Astrocyte of the spinal cord (primary cell): ENCODE measurements at regions not wholly inside any gene's neighbourhood (a gene's known extent, or its start where the extent isn't known, plus 50 kb on each side); places are given as distances from the start of the nearest gene placed in this dataset.

Experiments used
- DNase-seq: peaks from one replicate; pipeline ENCODE4 v3.0.0; 2011; ENCODE audit warnings: low read depth, low spot score
- H3K4me3 ChIP-seq: 2 replicates; pipeline ENCODE4 v1.5.1; 2011; ENCODE audit warnings: low read depth, mild to moderate bottlenecking, low read length, moderate library complexity
- in situ Hi-C: cut with HindIII; loops from 2 replicates; pipeline ENCODE4 v1.10.0; 2017; ENCODE audit warnings: low sequenced_read_pairs
- TF ChIP-seq, protein P1 (sequence below): IDR thresholded peaks from 2 replicates; pipeline ENCODE4 v1.5.1; 2012; ENCODE audit warnings: low read depth, mild to moderate bottlenecking, low read length, inconsistent platforms

DNA sequence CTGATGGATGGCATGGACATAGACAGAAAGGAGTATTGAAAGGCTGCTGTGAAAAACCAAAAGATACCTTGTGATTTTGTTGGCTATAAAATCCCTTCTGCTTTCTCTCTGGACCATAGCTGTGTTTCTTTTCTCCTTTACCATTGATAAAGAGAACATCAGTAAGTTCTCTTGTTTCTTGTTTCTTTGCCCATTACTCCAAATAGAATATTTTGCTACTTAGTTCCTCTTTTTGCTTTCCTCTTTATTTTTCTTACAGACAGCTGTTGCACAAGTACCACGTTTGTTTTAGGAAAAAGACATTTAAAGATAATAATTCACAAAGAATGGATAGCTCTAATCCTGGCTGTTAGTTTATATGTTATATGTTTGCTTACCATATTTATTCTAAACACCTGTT lies 1129.2 kb downstream of the DTWD2 start:
- no peak for DNase-seq
- TF ChIP-seq, protein P1, sequence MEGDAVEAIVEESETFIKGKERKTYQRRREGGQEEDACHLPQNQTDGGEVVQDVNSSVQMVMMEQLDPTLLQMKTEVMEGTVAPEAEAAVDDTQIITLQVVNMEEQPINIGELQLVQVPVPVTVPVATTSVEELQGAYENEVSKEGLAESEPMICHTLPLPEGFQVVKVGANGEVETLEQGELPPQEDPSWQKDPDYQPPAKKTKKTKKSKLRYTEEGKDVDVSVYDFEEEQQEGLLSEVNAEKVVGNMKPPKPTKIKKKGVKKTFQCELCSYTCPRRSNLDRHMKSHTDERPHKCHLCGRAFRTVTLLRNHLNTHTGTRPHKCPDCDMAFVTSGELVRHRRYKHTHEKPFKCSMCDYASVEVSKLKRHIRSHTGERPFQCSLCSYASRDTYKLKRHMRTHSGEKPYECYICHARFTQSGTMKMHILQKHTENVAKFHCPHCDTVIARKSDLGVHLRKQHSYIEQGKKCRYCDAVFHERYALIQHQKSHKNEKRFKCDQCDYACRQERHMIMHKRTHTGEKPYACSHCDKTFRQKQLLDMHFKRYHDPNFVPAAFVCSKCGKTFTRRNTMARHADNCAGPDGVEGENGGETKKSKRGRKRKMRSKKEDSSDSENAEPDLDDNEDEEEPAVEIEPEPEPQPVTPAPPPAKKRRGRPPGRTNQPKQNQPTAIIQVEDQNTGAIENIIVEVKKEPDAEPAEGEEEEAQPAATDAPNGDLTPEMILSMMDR: no peak
- in situ Hi-C loops: no loop called here
- H3K4me3 ChIP-seq: no peak overlapping the region

DNA sequence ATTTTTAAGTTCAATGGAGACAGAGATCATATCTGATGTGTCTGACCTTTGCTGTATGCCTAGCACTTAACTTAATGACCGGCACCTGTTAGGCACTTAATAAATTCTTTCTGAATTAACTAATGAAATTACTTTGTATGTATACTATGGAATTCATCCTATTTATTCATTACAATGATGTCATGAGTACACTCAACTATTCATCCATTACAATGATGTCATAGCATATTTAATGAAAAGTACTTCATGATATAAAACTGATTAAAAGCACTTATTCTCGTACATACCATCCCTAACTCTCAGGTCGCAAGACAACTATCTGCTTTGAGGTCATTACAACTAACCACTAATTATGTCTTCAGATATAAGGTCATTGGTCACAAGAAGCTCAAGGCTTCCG lies 1131.6 kb downstream of the DTWD2 start:
- in situ Hi-C loops: no loop called here
- DNase-seq: no peak

DNA sequence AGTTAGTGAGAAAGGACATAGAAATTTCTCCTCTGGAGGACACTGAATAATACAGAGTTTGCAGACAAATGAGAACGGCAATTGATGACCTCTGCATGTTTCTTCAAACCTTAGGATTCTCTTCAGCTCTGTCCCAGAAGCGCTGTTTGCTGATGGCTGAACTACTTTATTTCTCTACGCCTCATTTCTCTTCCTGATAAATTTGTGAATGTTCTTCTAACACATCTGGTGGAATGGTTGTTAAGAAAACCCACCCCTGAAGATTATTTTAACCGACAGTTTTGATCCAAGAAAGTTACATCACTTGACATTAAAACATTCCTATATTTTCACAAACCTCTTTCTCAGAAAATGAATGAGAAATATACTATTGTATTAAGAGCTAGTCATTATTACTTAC lies 1150.6 kb downstream of the DTWD2 start:
- DNase-seq: no peak
- in situ Hi-C loops: no loop called here
- TF ChIP-seq, protein P1: no peak
- H3K4me3 ChIP-seq: no peak overlapping the region

More for the DNA sequence above, 1131.6 kb downstream of the DTWD2 start:
- no peak overlapping the region for H3K4me3 ChIP-seq
- TF ChIP-seq, protein P1: no peak

DNA sequence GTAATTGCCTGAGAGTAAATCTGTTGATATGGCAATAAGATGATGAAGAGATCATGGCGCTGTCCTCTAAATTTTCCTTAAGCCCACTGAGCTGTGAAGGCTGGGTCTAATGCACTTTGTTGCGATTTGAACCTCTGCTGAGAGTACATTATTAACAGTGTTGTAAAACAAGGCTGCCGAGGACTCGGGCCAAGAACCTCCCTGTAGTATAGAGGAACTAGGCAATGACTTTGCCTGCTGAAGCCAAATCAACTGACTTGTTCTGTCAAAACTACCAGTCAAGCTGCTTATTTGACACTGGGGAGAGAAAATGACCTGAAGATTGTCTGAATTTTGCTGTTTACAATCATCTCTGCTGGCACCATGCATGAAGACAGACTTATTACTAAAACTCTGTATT lies 1154.7 kb downstream of the DTWD2 start:
- no peak overlapping the region for H3K4me3 ChIP-seq
- DNase-seq: no peak
- in situ Hi-C loops: no loop called here
- TF ChIP-seq, protein P1: no peak

DNA sequence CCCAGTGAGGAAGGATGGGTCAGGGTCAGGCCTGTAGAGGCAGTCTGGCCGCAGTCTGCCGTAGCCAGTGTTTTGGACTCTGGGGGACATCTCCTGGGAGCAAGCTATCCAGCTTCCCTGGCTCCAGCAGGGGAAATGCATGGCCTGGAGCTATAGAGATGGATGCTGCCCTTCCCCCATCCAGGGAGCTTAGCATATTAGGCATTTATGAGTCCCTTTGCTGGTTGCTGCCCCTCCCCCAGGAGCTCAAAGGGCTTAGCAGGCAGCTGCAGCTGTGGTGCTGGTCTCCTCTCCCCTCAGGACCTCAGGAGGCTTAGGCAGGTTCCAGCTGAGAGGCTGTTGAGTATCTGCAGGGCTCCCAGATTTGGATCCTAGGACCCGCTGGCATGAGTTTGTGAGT lies 1158.7 kb downstream of the DTWD2 start:
- in situ Hi-C loops: no loop called here
- DNase-seq: no peak
- TF ChIP-seq, protein P1: no peak
- H3K4me3 ChIP-seq: no peak overlapping the region

DNA sequence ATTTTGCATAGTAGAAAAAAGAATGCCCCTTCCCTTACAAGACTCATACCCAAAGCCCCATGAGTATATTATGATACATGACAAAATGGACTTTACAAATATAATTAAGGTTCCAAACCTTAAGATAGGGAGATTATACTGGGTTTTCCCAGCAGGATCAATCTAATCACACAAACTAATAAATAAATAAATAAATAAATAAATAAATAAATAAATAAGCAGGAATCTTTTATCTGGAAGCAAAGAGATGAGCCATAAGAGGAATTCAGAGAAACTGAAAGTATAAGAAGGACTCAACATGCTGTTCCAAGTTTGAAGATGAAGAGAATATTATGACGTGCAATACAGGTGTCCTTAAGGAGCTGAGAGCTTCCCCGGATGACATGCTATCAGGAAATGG lies 1174.5 kb downstream of the DTWD2 start:
- no peak overlapping the region for H3K4me3 ChIP-seq
- no peak for DNase-seq
- TF ChIP-seq, protein P1: no peak
- in situ Hi-C loops: no loop called here

DNA sequence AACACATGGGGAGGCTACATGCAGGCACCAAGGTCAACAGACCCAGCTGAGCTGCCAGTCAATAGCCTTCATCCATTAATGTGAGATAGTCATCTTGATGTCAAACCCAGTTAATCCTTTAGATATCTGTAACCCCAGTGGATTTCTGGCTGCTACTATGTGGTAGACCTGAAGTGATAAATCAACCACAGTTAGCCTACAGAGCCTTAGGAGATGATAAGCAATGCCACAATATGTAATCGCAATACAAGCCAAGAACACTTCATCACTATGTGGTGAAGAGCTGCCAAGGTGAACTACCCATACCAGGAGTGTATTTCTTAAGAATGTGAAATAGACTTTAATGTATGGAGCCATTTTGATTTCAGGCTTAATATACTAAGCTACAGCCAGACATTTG lies 1175.5 kb downstream of the DTWD2 start:
- in situ Hi-C loops: no loop called here
- TF ChIP-seq, protein P1: no peak
- no peak for DNase-seq
- no peak overlapping the region for H3K4me3 ChIP-seq
